GM12892 (cell line): ENCODE measurements at regions not wholly inside any gene's neighbourhood (a gene's known extent, or its start where the extent isn't known, plus 50 kb on each side); places are given as distances from the start of the nearest gene placed in this dataset.

ENCODE experiments used
- POLR2A ChIP-seq: IDR thresholded peaks from 2 replicates; pipeline ENCODE4 v1.6.1; 2011; ENCODE audit warnings: low read depth, low read length, control low read depth
- POLR2AphosphoS5 ChIP-seq: IDR thresholded peaks from 2 replicates; pipeline ENCODE4 v1.6.1; 2011; ENCODE audit warnings: low read depth, low read length, control low read depth
- TAF1 ChIP-seq: IDR thresholded peaks from 2 replicates; pipeline ENCODE4 v1.6.1; 2011; ENCODE audit warnings: low read depth, mild to moderate bottlenecking, control low read depth, low read length, borderline replicate concordance

DNA sequence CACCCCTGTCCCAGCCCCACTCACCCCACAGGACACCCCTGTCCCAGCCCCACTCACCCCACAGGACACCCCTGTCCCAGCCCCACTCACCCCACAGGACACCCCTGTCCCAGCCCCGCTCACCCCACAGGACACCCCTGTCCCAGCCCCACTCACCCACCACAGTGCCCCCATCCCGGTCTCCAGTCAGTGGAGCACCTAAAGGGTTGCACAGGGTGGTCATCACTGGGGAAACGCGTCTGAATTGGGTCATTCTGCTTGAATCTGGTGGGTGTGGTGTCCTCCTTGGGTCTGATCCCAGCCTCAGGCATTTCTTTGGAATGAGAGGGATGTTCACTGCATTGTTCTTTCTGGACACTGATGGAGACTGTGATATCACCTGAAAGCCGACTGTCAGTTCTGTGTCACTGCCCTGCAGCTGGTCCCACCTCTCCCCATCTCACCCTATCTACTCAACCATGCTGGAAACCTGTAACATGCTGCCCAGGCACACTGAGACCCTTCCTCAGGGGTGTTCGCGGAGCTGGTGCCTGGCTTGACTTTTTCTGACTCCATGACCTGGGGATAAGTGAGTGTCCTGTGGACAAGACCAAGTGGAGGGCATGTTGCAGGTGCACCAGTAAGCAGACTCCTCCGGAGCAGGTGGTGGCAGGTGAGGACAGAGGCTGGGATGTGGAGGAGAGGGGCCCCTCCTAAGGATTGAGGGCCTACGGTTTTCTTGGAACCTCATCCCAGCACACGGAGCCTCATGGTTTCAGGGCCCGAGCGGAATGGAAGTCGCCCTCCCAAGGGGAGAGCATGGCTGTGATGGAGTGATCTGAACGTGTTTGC is 262.5 kb upstream of the PPP2R2D start:
- TF ChIP-seq POLR2A (no peak), POLR2AphosphoS5 (no peak), TAF1 (no peak)
